ENCODE measurements at regions not wholly inside any gene's neighbourhood (a gene's known extent, or its start where the extent isn't known, plus 50 kb on each side); places are given as distances from the start of the nearest gene placed in this dataset.

GRCh38 chr13:104715111-104715510, 1648.9 kb upstream of the SLC10A2 start:
- no peak for TF ChIP-seq ZBTB21 (tag by site-specific recombination; IDR thresholded peaks at IDR 0.05)
- TF ChIP-seq, protein P1, sequence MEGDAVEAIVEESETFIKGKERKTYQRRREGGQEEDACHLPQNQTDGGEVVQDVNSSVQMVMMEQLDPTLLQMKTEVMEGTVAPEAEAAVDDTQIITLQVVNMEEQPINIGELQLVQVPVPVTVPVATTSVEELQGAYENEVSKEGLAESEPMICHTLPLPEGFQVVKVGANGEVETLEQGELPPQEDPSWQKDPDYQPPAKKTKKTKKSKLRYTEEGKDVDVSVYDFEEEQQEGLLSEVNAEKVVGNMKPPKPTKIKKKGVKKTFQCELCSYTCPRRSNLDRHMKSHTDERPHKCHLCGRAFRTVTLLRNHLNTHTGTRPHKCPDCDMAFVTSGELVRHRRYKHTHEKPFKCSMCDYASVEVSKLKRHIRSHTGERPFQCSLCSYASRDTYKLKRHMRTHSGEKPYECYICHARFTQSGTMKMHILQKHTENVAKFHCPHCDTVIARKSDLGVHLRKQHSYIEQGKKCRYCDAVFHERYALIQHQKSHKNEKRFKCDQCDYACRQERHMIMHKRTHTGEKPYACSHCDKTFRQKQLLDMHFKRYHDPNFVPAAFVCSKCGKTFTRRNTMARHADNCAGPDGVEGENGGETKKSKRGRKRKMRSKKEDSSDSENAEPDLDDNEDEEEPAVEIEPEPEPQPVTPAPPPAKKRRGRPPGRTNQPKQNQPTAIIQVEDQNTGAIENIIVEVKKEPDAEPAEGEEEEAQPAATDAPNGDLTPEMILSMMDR (tag by site-specific recombination; IDR thresholded peaks at IDR 0.05) = no peak
- TF ChIP-seq ZNF561 (tag by site-specific recombination; IDR thresholded peaks at IDR 0.05; ENCODE audit: borderline replicate concordance) = no peak
- TF ChIP-seq BCL11A (tag by site-specific recombination; IDR thresholded peaks at IDR 0.05; ENCODE audit: low read depth) = no peak
- TF ChIP-seq ZNF785 (tag by site-specific recombination; IDR thresholded peaks at IDR 0.05) = no peak
- TF ChIP-seq ZNF501 (tag by site-specific recombination; IDR thresholded peaks at IDR 0.05) = no peak
- no peak for TF ChIP-seq ZNF10 (tag by site-specific recombination; IDR thresholded peaks at IDR 0.05)
- TF ChIP-seq, protein P2, sequence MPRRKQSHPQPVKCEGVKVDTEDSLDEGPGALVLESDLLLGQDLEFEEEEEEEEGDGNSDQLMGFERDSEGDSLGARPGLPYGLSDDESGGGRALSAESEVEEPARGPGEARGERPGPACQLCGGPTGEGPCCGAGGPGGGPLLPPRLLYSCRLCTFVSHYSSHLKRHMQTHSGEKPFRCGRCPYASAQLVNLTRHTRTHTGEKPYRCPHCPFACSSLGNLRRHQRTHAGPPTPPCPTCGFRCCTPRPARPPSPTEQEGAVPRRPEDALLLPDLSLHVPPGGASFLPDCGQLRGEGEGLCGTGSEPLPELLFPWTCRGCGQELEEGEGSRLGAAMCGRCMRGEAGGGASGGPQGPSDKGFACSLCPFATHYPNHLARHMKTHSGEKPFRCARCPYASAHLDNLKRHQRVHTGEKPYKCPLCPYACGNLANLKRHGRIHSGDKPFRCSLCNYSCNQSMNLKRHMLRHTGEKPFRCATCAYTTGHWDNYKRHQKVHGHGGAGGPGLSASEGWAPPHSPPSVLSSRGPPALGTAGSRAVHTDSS (tag by site-specific recombination; IDR thresholded peaks at IDR 0.05) = no peak
- no peak for TF ChIP-seq YY1 (tag by site-specific recombination; IDR thresholded peaks at IDR 0.05)
- TF ChIP-seq MEIS1 (CRISPR knock-in tag; IDR thresholded peaks at IDR 0.05; ENCODE audit: borderline replicate concordance) = no peak
- TF ChIP-seq, protein P3, sequence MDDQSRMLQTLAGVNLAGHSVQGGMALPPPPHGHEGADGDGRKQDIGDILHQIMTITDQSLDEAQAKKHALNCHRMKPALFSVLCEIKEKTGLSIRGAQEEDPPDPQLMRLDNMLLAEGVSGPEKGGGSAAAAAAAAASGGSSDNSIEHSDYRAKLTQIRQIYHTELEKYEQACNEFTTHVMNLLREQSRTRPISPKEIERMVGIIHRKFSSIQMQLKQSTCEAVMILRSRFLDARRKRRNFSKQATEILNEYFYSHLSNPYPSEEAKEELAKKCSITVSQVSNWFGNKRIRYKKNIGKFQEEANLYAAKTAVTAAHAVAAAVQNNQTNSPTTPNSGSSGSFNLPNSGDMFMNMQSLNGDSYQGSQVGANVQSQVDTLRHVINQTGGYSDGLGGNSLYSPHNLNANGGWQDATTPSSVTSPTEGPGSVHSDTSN (CRISPR knock-in tag; IDR thresholded peaks at IDR 0.05) = no peak
- no peak for TF ChIP-seq ZNF132 (tag by site-specific recombination; IDR thresholded peaks at IDR 0.05; ENCODE audit: borderline replicate concordance)
